PC-9 (cell line): ENCODE measurements at regions not wholly inside any gene's neighbourhood (a gene's known extent, or its start where the extent isn't known, plus 50 kb on each side); places are given as distances from the start of the nearest gene placed in this dataset.

Experiments
- BruUV-seq: library from RNA; stranded (reverse); fragments of 400-500 nt; replicated peaks from 2 replicates; lab custom pipeline; 2021; lab: Mats Ljungman, UMichigan
- CTCF ChIA-PET: fragments of 300-600 bp; sonication (Branson Sonifier 250); formaldehyde crosslinking; loops from one replicate; lab custom pipeline; 2022; ENCODE audit warnings: antibody characterized with exemption; lab: Charles Lee
- POLR2A ChIA-PET: fragments of 300-600 bp; sonication (Branson Sonifier 250); formaldehyde crosslinking; loops from one replicate; lab custom pipeline; 2022; ENCODE audit warnings: antibody characterized with exemption; ENCODE audit not compliant: unreplicated experiment; lab: Charles Lee
- DNase-seq, 2 experiments: peaks; one replicate each; pipeline versions ENCODE4 v3.0.0 to v3.0.0-alpha.2; 2015 to 2022; ENCODE audit warnings: mixed read lengths in 1 of 2
- H2AFZ ChIP-seq: fragments of 200-600 bp; sonication (generic); 2 replicates; pipeline ENCODE4 v1.8.1; 2017; ENCODE audit warnings: antibody characterized with exemption
- H3F3A ChIP-seq: fragments of 200-600 bp; sonication (generic); 2 replicates; pipeline ENCODE4 v1.8.1; 2017; ENCODE audit warnings: antibody characterized with exemption, mild to moderate bottlenecking, low read depth; ENCODE audit not compliant: insufficient read depth
- H3K27ac ChIP-seq: fragments of 200-600 bp; sonication (generic); 2 replicates; pipeline ENCODE4 v1.6.1; 2016; ENCODE audit warnings: mixed run types
- H3K27me3 ChIP-seq: fragments of 200-600 bp; sonication (generic); 2 replicates; pipeline ENCODE4 v1.6.1; 2016; ENCODE audit warnings: low read depth, mixed run types; ENCODE audit not compliant: insufficient read depth
- H3K36me3 ChIP-seq: fragments of 200-600 bp; sonication (generic); 2 replicates; pipeline ENCODE4 v1.6.1; 2016; ENCODE audit warnings: low read depth, mixed run types
- H3K4me1 ChIP-seq: fragments of 200-600 bp; sonication (generic); replicated peaks from 2 replicates; pipeline ENCODE4 v1.6.1; 2016; ENCODE audit warnings: mixed run types; ENCODE audit not compliant: insufficient read depth
- H3K4me2 ChIP-seq: fragments of 200-600 bp; sonication (generic); 2 replicates; pipeline ENCODE4 v1.6.1; 2017; ENCODE audit warnings: mixed run types
- H3K4me3 ChIP-seq: fragments of 200-600 bp; sonication (generic); 2 replicates; pipeline ENCODE4 v1.6.1; 2016; ENCODE audit warnings: mixed run types
- H3K79me2 ChIP-seq: fragments of 200-600 bp; sonication (generic); 2 replicates; pipeline ENCODE4 v1.6.1; 2017; ENCODE audit warnings: low read depth, mixed run types
- H3K9me2 ChIP-seq: fragments of 200-600 bp; sonication (generic); 2 replicates; pipeline ENCODE4 v1.8.1; 2017; ENCODE audit warnings: mild to moderate bottlenecking; ENCODE audit not compliant: insufficient read depth
- H3K9me3 ChIP-seq: fragments of 200-600 bp; sonication (generic); 2 replicates; pipeline ENCODE4 v1.8.1; 2016; ENCODE audit warnings: low read depth; ENCODE audit not compliant: insufficient read depth
- H4K20me1 ChIP-seq: fragments of 200-600 bp; sonication (generic); 2 replicates; pipeline ENCODE4 v1.8.1; 2017; ENCODE audit not compliant: insufficient read depth
- EZH2 ChIP-seq: fragments of 200-600 bp; sonication (generic); IDR thresholded peaks from 2 replicates; pipeline ENCODE4 v1.8.0; 2017; ENCODE audit warnings: antibody characterized with exemption, low read depth
- intact Hi-C: fragments of 100-400 bp; cut with micrococcal nuclease; formaldehyde crosslinking; loops from one replicate; pipeline ENCODE4 v1.10.0; 2022; ENCODE audit not compliant: unreplicated experiment
- TF ChIP-seq, protein P1 (sequence below): fragments of 200-600 bp; sonication (generic); conservative IDR thresholded peaks from 2 replicates; pipeline ENCODE4 v1.6.1; 2017; ENCODE audit warnings: mixed run types, antibody characterized with exemption, mild to moderate bottlenecking, moderate library complexity

DNA sequence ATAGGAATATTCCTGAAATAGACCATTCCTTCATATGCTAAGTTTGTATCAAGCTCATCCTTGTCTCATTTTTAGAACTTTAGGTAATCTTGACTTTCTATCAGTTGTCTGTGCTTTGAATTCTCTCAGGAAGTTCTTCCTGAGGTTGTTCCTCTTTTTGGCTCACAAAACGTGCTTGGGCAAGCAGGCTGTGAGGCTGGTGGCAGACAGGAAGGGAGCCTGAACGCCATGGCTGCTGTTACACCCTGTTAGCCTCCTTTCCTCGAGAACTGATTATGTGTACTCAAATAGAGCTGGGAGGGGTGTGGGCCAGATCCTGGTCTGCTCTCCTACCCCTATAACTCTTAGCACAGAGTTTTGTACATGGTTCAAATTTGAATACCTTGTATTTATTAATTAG is 136.4 kb upstream of the CELF4 start:
- CTCF ChIA-PET, result no interaction called here
- Histone ChIP-seq H3K36me3 (no peaks in the 10 kb centered on the region), H2AFZ (no peak overlapping the region)

DNA sequence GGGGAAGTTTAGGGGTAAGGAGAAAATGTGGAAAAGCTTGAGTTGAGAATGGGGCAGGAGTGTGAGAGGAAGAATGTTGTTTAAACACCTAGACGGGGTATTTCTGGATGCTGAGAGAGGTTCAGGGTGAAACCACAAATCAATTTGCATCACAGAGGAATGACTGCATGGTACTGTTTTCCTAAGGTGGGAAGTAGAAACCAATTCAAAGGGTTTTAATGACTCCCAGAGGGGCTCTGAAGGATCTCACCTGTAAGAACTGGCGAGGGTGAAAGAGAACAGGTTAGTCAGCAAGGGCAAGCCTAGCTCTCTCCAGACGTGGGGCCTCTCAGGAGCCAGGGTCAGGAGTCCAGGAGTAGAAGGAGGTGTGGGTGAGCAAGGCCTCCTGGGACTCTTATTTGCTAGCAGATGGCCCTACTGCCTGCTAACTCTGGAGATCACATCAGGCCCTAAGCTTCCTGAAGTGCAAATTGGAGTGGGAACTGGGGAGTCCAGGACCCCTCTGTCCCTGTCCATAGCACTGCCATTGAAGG is 133.0 kb upstream of the CELF4 start:
- Histone ChIP-seq H3F3A (no peaks in the 10 kb centered on the region), H3K4me2 (no peak overlapping the region), H3K27me3 (0 out of 2 replicates have a peak, but pooled peaks cover 3% of the 10 kb centered on the region), H3K4me1 (no peaks in the 10 kb centered on the region), H3K9me3 (no peaks in the 10 kb centered on the region), H3K79me2 (no peaks in the 10 kb centered on the region), H4K20me1 (no peaks in the 10 kb centered on the region), H3K36me3 (no peaks in the 10 kb centered on the region), H3K9me2 (no peaks in the 10 kb centered on the region), H3K27ac (no peak overlapping the region), H3K4me3 (no peak overlapping the region), H2AFZ (no peak overlapping the region)
- CTCF ChIA-PET, result no interaction called here
- TF ChIP-seq, protein P1, sequence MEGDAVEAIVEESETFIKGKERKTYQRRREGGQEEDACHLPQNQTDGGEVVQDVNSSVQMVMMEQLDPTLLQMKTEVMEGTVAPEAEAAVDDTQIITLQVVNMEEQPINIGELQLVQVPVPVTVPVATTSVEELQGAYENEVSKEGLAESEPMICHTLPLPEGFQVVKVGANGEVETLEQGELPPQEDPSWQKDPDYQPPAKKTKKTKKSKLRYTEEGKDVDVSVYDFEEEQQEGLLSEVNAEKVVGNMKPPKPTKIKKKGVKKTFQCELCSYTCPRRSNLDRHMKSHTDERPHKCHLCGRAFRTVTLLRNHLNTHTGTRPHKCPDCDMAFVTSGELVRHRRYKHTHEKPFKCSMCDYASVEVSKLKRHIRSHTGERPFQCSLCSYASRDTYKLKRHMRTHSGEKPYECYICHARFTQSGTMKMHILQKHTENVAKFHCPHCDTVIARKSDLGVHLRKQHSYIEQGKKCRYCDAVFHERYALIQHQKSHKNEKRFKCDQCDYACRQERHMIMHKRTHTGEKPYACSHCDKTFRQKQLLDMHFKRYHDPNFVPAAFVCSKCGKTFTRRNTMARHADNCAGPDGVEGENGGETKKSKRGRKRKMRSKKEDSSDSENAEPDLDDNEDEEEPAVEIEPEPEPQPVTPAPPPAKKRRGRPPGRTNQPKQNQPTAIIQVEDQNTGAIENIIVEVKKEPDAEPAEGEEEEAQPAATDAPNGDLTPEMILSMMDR, result no peak
- POLR2A ChIA-PET, result no interaction called here
- no TSS peak for BruUV-seq
- no peak for DNase-seq
- intact Hi-C loops, result no loop called here

More for the DNA sequence above, 136.4 kb upstream of the CELF4 start:
- Histone ChIP-seq H3K9me3 (no peaks in the 10 kb centered on the region), H3F3A (no peaks in the 10 kb centered on the region), H3K4me3 (no peak overlapping the region), H3K27ac (no peak overlapping the region), H3K4me2 (no peak overlapping the region), H3K79me2 (no peaks in the 10 kb centered on the region), H3K4me1 (no peaks in the 10 kb centered on the region), H3K27me3 (no peaks in the 10 kb centered on the region), H3K9me2 (no peaks in the 10 kb centered on the region), H4K20me1 (no peaks in the 10 kb centered on the region)
- intact Hi-C loops, result no loop called here
- DNase-seq, result no peak
- POLR2A ChIA-PET, result no interaction called here
- BruUV-seq, result no TSS peak
- TF ChIP-seq, protein P1, result no peak
- TF ChIP-seq EZH2, result no peak

DNA sequence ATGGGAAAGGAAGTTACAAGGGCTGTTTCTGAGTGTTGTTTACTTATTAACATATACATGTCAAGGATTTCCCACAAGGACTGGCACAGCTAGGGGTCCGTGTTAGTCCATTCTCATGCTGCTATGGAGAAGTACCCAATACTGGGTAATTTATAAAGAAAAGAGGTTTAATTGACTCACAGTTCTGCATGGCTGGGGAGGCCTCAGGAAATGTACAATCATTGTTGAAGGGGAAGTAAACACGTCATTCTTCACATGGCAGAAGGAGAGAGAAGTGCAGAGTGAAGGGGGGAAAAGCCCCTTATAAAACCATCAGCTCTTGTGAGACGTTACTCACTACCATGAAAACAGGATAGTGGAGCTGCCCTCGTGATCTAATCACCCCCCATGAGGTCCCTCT is 128.9 kb upstream of the CELF4 start:
- no TSS peak for BruUV-seq
- DNase-seq, result no peak
- H3K4me2 ChIP-seq, result no peak overlapping the region
- no peaks in the 10 kb centered on the region for H3K36me3 ChIP-seq
- intact Hi-C loops, result no loop called here
- no peak overlapping the region for H3K27ac ChIP-seq
- POLR2A ChIA-PET, result no interaction called here
- no peaks in the 10 kb centered on the region for H3K9me3 ChIP-seq
- no peaks in the 10 kb centered on the region for H3F3A ChIP-seq
- H3K4me3 ChIP-seq, result no peak overlapping the region
- H3K79me2 ChIP-seq, result no peaks in the 10 kb centered on the region
- no peak overlapping the region for H2AFZ ChIP-seq
- H4K20me1 ChIP-seq, result no peaks in the 10 kb centered on the region
- H3K27me3 ChIP-seq, result 0 out of 2 replicates have a peak, but pooled peaks cover 3% of the 10 kb centered on the region
- CTCF ChIA-PET, result no interaction called here
- TF ChIP-seq EZH2, result no peak
- TF ChIP-seq, protein P1, result no peak
- no peaks in the 10 kb centered on the region for H3K9me2 ChIP-seq
- H3K4me1 ChIP-seq, result no peaks in the 10 kb centered on the region
